ENCODE measurements at regions not wholly inside any gene's neighbourhood (a gene's known extent, or its start where the extent isn't known, plus 50 kb on each side); places are given as distances from the start of the nearest gene placed in this dataset.

- no peak for TF ChIP-seq CTCF (IDR thresholded peaks at IDR 0.05)
- no peak for TF ChIP-seq POLR2A (IDR thresholded peaks at IDR 0.05)
Measured at GRCh38 chr12:92080911-92081285, 64.7 kb downstream of the BTG1 start.

Data from heart left ventricle (tissue), 13 donors.